ENCODE measurements at regions not wholly inside any gene's neighbourhood (a gene's known extent, or its start where the extent isn't known, plus 50 kb on each side); places are given as distances from the start of the nearest gene placed in this dataset.
"Not testable (repeated sequence)": the region's sequence is repeated elsewhere in the genome, so short reads cannot be mapped to it uniquely, and the experiment has no call there.

GRCh38 chrX:129161108-129161507, 362.2 kb downstream of the SMARCA1 start:
- DNase-seq (ENCODE audit: low read depth), result no peak

- DNase-seq (ENCODE audit: low read depth), result no peak
Observed at GRCh38 chrX:129158505-129158904, 364.8 kb downstream of the SMARCA1 start.

- DNase-seq (ENCODE audit: low read depth), result no peak
Observed at GRCh38 chrX:129145840-129146272, 377.4 kb downstream of the SMARCA1 start.

DNA sequence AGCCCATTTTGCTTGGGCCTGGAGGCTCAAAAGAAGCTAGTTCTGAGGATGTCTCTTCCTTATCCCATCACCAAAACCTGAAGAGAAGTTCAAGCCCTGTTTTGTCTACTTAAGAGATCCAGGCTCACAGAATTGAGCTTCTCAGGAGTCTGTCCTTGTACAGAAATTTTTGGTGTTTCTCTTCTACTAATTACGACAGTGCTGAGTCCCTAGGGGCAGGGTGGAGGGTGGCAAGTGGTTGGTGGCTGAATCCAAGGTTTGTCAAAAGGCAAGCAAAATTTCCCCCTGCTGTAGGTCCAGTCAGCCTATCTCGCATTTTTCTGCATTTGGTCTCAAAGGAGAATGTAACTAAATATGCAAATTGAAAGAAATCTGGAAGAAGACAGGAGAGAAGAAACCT, 377.9 kb downstream of the SMARCA1 start:
- no peak for DNase-seq (ENCODE audit: low read depth)

GRCh38 chrX:129144172-129145038, 378.9 kb downstream of the SMARCA1 start:
- DNase-seq (ENCODE audit: low read depth), result no peak

DNA sequence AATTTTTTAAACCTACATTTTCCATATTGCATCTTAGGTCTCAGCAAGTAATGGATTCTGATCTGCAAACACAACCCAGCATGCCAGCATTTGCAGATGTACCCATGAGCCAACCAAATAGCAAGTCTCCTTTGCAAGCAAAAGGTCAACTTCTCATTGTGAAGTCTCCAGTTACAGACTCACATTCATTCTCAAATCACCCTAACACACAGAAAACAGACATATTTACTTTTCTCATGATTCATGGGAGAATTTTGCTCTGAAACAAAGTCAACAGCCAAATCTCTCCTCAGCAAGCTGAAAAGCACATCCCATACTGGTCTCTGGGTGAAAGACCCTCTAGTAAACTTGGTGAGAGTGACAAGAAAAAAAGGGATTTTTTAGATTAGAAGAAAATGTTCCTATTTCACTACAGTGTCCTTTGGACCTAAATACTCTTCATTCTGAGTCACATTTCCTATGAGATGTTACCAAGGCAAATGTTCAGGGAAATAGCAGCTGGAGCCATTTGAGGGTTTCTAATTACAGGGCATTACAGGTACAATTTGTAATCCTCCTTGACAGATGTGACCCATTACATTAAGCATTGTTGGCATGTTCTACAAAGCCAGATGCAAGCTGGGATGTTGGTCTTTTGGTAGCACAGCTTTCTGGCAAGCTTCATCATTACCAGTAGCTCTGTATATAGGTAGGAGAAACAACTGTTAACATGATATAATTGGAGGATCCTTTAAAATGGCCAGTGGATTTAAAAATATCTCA, 383.3 kb downstream of the SMARCA1 start:
- DNase-seq (ENCODE audit: low read depth), result no peak

DNA sequence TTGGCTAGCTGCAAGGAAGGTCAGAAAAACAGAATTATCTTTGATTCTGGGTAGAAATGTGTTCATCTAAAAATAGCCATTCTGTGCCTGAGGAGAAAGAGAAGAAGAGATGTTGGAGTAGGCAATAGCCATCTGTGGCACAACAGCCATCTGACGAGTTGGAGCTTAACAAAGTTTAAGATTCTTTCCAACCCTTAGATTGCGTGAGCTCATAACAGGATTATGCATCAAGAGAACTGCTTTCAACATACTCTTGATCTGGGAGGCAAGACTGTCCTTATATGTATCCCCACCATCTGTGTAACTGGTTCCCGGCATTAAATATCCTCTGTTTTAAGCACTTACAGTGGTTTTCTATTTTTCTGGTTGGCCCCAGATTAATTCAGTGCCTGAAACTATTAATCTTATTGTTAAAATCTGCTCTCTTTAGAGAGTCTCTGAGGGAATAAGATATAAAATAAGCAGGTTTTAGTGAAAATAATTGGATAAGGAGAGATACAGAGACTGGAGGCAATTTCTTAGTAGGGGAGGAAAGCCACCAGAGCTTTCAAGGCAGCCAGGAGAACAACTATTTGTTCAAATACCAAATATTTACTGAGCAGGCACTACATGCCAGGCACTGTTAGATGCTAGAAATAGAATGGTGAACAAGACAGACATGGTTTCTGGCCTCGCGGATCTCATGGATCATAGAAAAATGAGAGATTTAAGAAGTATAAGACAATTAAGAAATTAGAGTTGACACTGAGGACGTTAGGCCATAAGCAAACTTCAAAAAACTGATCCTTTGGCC, 398.0 kb downstream of the SMARCA1 start:
- DNase-seq (ENCODE audit: low read depth), result no peak

GRCh38 chrX:129123795-129124194, 399.5 kb downstream of the SMARCA1 start:
- no peak for DNase-seq (ENCODE audit: low read depth)

- DNase-seq (ENCODE audit: low read depth), result no peak
Observed at GRCh38 chrX:129116676-129117470, 406.4 kb downstream of the SMARCA1 start.

DNA sequence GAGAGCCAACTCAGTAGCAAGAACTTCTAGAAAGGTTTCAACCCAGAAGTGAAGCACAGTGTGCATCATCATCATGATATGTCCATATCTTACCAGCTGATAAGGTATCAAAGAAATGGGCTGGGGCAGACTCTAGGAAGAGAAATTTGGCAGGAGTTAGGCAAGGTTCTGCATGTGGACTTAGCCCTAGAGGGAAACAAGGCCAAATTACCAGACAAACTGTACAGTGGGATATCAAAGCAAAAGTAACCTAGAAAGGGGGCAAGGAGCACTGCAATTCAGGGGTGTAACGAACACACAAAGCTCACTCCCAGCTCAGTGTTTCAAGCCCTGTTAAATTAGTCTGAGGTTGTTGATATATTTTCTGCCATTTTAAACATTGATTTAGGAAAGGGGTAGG, 407.4 kb downstream of the SMARCA1 start:
- no peak for DNase-seq (ENCODE audit: low read depth)

- DNase-seq (ENCODE audit: low read depth), result no peak
Observed at GRCh38 chrX:129115104-129115503, 408.2 kb downstream of the SMARCA1 start.

DNA sequence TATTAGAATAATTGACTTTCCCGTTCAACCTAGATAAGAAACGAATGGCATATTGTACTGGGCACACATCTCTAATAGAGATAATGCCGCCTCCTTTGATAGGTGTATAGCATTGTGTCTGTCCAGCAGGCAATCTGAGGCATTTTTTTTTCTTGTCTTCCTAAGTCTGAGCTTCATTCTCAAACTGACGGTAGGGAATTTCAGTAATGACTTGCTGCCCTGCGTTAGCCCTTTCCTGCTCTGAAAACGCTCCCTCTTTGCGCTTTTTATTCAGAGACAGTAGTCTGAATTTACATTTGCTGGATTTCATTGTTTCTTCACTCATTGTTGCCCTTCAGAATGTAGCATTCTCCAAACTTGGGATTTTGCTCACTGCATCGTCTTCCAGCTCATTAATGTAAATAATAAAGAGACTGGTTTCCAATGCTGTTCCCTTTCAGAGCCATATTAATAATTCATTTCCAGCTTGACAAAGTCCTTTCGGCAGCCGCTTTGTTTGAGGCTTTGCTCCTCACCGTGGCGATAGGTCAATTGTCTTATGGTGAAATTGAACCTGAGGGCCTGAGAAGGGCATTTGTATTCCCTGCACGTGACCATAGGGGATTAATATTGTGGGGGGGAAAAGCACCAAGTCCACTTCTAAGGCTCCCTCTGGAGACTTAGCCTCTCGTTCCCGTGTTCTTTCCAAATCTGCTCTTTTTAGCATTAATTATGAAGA, 412.1 kb downstream of the SMARCA1 start:
- no peak for DNase-seq (ENCODE audit: low read depth)

DNA sequence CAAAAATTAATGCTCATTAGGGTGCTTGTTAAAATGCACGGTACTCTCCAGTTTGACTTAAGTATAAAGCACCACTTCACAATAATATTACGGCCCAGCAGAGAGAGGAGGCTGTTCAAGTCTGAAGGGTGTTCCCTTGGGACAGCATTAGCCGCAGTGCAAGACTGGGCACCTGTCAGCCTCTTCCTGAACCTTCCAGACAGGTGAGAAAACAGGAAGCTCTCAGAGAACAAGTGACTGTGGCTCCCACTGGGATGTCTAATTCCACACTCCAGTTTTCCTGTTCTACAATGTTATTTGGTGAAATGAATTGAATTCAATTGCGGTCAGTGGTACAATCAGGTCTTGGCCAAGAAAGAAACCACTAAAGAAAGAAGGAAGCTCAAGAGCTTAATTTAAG, 414.4 kb downstream of the SMARCA1 start:
- DNase-seq (ENCODE audit: low read depth), result no peak

GRCh38 chrX:129099207-129099606, 424.1 kb downstream of the SMARCA1 start:
- no peak for DNase-seq (ENCODE audit: low read depth)

- DNase-seq (ENCODE audit: low read depth), result no peak
Observed at GRCh38 chrX:129097668-129098067, 425.6 kb downstream of the SMARCA1 start.

- no peak for DNase-seq (ENCODE audit: low read depth)
Observed at GRCh38 chrX:129093706-129094105, 429.6 kb downstream of the SMARCA1 start.

DNA sequence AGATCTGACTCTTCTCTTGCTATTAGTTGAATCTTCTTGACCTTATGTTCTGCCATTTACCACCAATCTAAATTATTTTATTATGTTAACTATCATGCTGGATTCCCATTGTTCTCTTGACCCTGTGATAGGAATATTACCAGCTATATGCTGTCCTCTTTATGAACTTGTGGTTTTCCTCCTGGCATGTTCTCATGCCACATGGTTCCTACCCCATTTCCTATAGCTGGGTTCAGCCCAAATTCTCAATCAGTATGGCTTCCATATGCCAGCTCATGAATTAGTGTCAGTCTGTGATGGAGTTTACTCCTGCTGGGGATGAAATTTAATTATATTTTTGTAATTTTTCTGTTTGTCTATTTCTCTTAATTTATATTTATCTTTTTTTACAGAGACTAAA, 430.5 kb downstream of the SMARCA1 start:
- DNase-seq (ENCODE audit: low read depth), result no peak

GRCh38 chrX:129092242-129092641, 431.0 kb downstream of the SMARCA1 start:
- no peak for DNase-seq (ENCODE audit: low read depth)

- no peak for DNase-seq (ENCODE audit: low read depth)
Observed at GRCh38 chrX:129091097-129091496, 432.2 kb downstream of the SMARCA1 start.

DNA sequence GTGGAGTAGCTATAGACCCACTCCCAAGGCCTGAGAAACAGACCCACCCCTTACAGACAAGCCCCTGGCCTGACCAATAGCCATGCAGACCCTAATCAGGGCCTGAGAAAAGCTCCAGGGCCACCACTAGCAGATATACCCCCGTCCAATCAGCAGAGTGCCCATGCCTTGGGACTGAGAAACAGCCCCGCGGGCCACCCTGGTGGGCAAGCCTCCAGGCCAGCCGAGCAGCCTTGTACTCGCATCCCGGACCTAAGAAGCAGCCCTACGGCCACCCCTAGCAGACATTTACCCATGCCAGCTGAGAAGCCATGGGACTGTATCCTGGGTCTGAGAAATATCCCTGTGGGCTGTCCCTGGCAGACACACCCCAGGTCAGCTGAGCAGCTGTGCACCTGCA, 436.5 kb downstream of the SMARCA1 start:
- DNase-seq (ENCODE audit: low read depth), result no peak

- not testable (repeated sequence) for DNase-seq (ENCODE audit: low read depth)
Observed at GRCh38 chrX:129084291-129084690, 439.0 kb downstream of the SMARCA1 start.
